ENCODE measurements at regions not wholly inside any gene's neighbourhood (a gene's known extent, or its start where the extent isn't known, plus 50 kb on each side); places are given as distances from the start of the nearest gene placed in this dataset.

- no peak for DNase-seq (ENCODE audit: extremely low read depth, insufficient read length)
- TF ChIP-seq, protein P1, sequence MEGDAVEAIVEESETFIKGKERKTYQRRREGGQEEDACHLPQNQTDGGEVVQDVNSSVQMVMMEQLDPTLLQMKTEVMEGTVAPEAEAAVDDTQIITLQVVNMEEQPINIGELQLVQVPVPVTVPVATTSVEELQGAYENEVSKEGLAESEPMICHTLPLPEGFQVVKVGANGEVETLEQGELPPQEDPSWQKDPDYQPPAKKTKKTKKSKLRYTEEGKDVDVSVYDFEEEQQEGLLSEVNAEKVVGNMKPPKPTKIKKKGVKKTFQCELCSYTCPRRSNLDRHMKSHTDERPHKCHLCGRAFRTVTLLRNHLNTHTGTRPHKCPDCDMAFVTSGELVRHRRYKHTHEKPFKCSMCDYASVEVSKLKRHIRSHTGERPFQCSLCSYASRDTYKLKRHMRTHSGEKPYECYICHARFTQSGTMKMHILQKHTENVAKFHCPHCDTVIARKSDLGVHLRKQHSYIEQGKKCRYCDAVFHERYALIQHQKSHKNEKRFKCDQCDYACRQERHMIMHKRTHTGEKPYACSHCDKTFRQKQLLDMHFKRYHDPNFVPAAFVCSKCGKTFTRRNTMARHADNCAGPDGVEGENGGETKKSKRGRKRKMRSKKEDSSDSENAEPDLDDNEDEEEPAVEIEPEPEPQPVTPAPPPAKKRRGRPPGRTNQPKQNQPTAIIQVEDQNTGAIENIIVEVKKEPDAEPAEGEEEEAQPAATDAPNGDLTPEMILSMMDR (IDR thresholded peaks at IDR 0.05; ENCODE audit: insufficient read depth, low read length, poor library complexity, severe bottlenecking) = no peak
- H3K4me3 ChIP-seq (replicated peaks; ENCODE audit: low read depth, low read length) = no peak overlapping the region
- H3K36me3 ChIP-seq (ENCODE audit: control insufficient read depth, insufficient read depth, low read length) = no peaks in the 10 kb centered on the region
- H3K27me3 ChIP-seq (replicated peaks; ENCODE audit: control insufficient read depth, insufficient read depth, low read length) = no peaks in the 10 kb centered on the region
These were observed 499.5 kb upstream of the PROK2 start for GRCh38 chr3:72284471-72284870.

- DNase-seq (ENCODE audit: extremely low read depth, insufficient read length) = no peak
- Histone ChIP-seq H3K36me3 (ENCODE audit: control insufficient read depth, insufficient read depth, low read length) (no peaks in the 10 kb centered on the region), H3K27me3 (replicated peaks; ENCODE audit: control insufficient read depth, insufficient read depth, low read length) (no peaks in the 10 kb centered on the region), H3K4me3 (replicated peaks; ENCODE audit: low read depth, low read length) (no peak overlapping the region)
- TF ChIP-seq, protein P1 (IDR thresholded peaks at IDR 0.05; ENCODE audit: insufficient read depth, low read length, poor library complexity, severe bottlenecking) = no peak
These were observed 498.0 kb upstream of the PROK2 start for GRCh38 chr3:72282918-72283317.

GRCh38 chr3:72281551-72281950, 496.6 kb upstream of the PROK2 start:
- no peak for DNase-seq (ENCODE audit: extremely low read depth, insufficient read length)
- TF ChIP-seq, protein P1 (IDR thresholded peaks at IDR 0.05; ENCODE audit: insufficient read depth, low read length, poor library complexity, severe bottlenecking) = no peak
- Histone ChIP-seq H3K27me3 (replicated peaks; ENCODE audit: control insufficient read depth, insufficient read depth, low read length) (no peaks in the 10 kb centered on the region), H3K4me3 (replicated peaks; ENCODE audit: low read depth, low read length) (no peak overlapping the region), H3K36me3 (ENCODE audit: control insufficient read depth, insufficient read depth, low read length) (no peaks in the 10 kb centered on the region)

- Histone ChIP-seq H3K4me3 (replicated peaks; ENCODE audit: low read depth, low read length) (no peak overlapping the region), H3K27me3 (replicated peaks; ENCODE audit: control insufficient read depth, insufficient read depth, low read length) (no peaks in the 10 kb centered on the region), H3K36me3 (ENCODE audit: control insufficient read depth, insufficient read depth, low read length) (no peaks in the 10 kb centered on the region)
- TF ChIP-seq, protein P1 (IDR thresholded peaks at IDR 0.05; ENCODE audit: insufficient read depth, low read length, poor library complexity, severe bottlenecking) = no peak
- DNase-seq (ENCODE audit: extremely low read depth, insufficient read length) = no peak
These were observed 495.9 kb upstream of the PROK2 start for GRCh38 chr3:72280876-72281275.

DNA sequence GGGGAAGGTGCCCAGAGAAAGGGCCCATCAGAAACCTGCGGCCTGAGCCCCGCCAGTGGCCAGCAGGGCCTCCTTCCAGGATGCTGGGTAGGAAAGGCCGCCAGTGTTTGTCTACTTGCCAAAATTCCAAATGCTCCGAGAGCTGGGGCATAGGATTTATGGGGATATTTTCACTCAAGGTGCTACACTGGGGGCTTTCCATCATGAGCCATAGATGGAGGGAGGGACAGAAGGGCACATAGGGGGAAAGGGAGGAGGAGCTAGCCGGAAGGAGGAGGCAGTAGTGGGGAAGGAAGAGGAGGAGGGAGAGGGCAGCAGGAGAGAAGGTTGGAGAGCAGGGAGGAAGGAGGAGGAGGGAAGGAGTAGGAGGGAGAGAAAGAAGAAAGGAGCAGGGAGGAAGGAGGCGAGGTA, 494.7 kb upstream of the PROK2 start:
- TF ChIP-seq, protein P1 (IDR thresholded peaks at IDR 0.05; ENCODE audit: insufficient read depth, low read length, poor library complexity, severe bottlenecking) = no peak
- no peak for DNase-seq (ENCODE audit: extremely low read depth, insufficient read length)
- Histone ChIP-seq H3K27me3 (replicated peaks; ENCODE audit: control insufficient read depth, insufficient read depth, low read length) (no peaks in the 10 kb centered on the region), H3K36me3 (ENCODE audit: control insufficient read depth, insufficient read depth, low read length) (no peaks in the 10 kb centered on the region), H3K4me3 (replicated peaks; ENCODE audit: low read depth, low read length) (no peak overlapping the region)

DNA sequence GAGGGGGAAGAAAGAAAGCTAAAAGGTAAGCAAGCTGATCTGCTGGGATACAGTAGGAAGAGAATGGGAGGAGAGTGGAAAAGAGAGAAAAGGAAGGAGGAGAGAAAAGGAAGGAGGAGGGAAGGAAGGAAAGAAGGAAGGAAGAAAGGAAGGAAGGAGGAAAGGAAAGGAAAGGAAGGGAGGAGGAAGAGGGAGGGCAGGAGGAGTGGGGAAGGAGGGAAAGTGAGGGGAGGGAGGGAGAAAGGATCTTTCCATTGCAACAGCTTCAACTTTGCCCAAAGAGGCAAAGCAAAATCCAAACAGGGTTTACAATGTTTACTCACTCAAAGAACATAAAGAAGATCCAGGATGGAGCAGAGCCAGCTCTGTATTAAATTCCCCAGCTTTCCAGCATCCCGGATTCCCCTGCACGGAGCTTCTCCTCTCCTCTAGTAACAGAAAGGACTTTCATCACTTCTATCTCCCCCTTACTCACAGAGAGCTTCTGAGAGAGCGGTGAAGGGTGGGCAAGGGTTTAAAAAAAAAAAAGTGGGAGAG, 494.2 kb upstream of the PROK2 start:
- H3K27me3 ChIP-seq (replicated peaks; ENCODE audit: control insufficient read depth, insufficient read depth, low read length) = no peaks in the 10 kb centered on the region

More for the DNA sequence above, 494.2 kb upstream of the PROK2 start:
- TF ChIP-seq, protein P1 (IDR thresholded peaks at IDR 0.05; ENCODE audit: insufficient read depth, low read length, poor library complexity, severe bottlenecking) = no peak
- no peak for DNase-seq (ENCODE audit: extremely low read depth, insufficient read length)
- H3K36me3 ChIP-seq (ENCODE audit: control insufficient read depth, insufficient read depth, low read length) = no peaks in the 10 kb centered on the region
- no peak overlapping the region for H3K4me3 ChIP-seq (replicated peaks; ENCODE audit: low read depth, low read length)
